Keratinocyte (primary cell): ENCODE measurements at regions not wholly inside any gene's neighbourhood (a gene's known extent, or its start where the extent isn't known, plus 50 kb on each side); places are given as distances from the start of the nearest gene placed in this dataset.
A peak's percentile ranks its signal among the peaks of the same experiment; 100 is the strongest.
"Not testable (repeated sequence)": the region's sequence is repeated elsewhere in the genome, so short reads cannot be mapped to it uniquely, and the experiment has no call there.

Experiments used
- DNase-seq: peaks from one replicate; pipeline ENCODE4 v3.0.0-alpha.2; 2011; ENCODE audit warnings: low read depth, missing footprints, low spot score
- FAIRE-seq: peaks from 2 replicates; lab custom pipeline; 2011; peaks lifted over from hg19 to GRCh38; lab: Jason Lieb, UNC
- H2AFZ ChIP-seq: 2 replicates; pipeline ENCODE4 v1.6.0; 2012; ENCODE audit warnings: low read length, control low read depth, inconsistent platforms; ENCODE audit not compliant: control insufficient read depth
- H3K27ac ChIP-seq: 2 replicates; pipeline ENCODE4 v1.5.1; 2011; ENCODE audit warnings: low read length; ENCODE audit not compliant: control insufficient read depth, insufficient read depth
- H3K27me3 ChIP-seq: 3 replicates; pipeline ENCODE4 v1.6.0; 2011; ENCODE audit warnings: low read length; ENCODE audit not compliant: control insufficient read depth, insufficient read depth; ENCODE audit errors: extremely low read depth
- H3K36me3 ChIP-seq, 2 experiments: 2 replicates in 1 of 2; 3 replicates in 1 of 2; pipeline ENCODE4 v1.5.1; 2011; ENCODE audit warnings: low read length in 2 of 2, mild to moderate bottlenecking in 1 of 2; ENCODE audit not compliant: control insufficient read depth in 2 of 2, insufficient read depth in 2 of 2; ENCODE audit errors: extremely low read depth in 1 of 2
- H3K4me1 ChIP-seq: 3 replicates; pipeline ENCODE4 v1.5.1; 2011; ENCODE audit warnings: low read length; ENCODE audit not compliant: control insufficient read depth, insufficient read depth; ENCODE audit errors: extremely low read depth
- H3K4me2 ChIP-seq: 3 replicates; pipeline ENCODE4 v1.6.0; 2011; ENCODE audit warnings: low read depth, low read length; ENCODE audit not compliant: control insufficient read depth, insufficient read depth; ENCODE audit errors: extremely low read depth
- H3K4me3 ChIP-seq, 3 experiments: fragments of 200-600 bp in 1 of 3; sonication (generic) in 1 of 3; 2 replicates in 2 of 3; 3 replicates in 1 of 3; pipeline ENCODE4 v1.5.1; 2011 to 2016; ENCODE audit warnings: low read length in 3 of 3, mild to moderate bottlenecking in 3 of 3, control low read depth in 2 of 3, inconsistent platforms in 1 of 3, low read depth in 1 of 3, mixed read lengths in 1 of 3, mixed run types in 1 of 3, moderate library complexity in 1 of 3; ENCODE audit not compliant: control insufficient read depth in 2 of 3, insufficient read depth in 2 of 3; ENCODE audit errors: extremely low read depth in 1 of 3
- H3K79me2 ChIP-seq: 2 replicates; pipeline ENCODE4 v1.6.0; 2012; ENCODE audit warnings: low read length; ENCODE audit not compliant: control insufficient read depth, insufficient read depth
- H3K9ac ChIP-seq: 3 replicates; pipeline ENCODE4 v1.6.0; 2011; ENCODE audit warnings: low read length; ENCODE audit not compliant: control insufficient read depth, insufficient read depth; ENCODE audit errors: extremely low read depth
- H3K9me1 ChIP-seq: 3 replicates; pipeline ENCODE4 v1.6.0; 2011; ENCODE audit warnings: low read length; ENCODE audit not compliant: control insufficient read depth, insufficient read depth; ENCODE audit errors: extremely low read depth
- H3K9me3 ChIP-seq: 2 replicates; pipeline ENCODE4 v1.5.1; 2012; ENCODE audit warnings: low read depth, low read length; ENCODE audit not compliant: control insufficient read depth
- H4K20me1 ChIP-seq: 3 replicates; pipeline ENCODE4 v1.6.0; 2011; ENCODE audit warnings: low read length; ENCODE audit not compliant: control insufficient read depth, insufficient read depth; ENCODE audit errors: extremely low read depth
- dilution Hi-C: fragments of 300-500 bp; cut with MboI; formaldehyde crosslinking; loops from one replicate; pipeline ENCODE4 v1.7.0; 2020; ENCODE audit warnings: low sequenced_read_pairs; ENCODE audit not compliant: extremely low pct_ligation_motif_present

DNA sequence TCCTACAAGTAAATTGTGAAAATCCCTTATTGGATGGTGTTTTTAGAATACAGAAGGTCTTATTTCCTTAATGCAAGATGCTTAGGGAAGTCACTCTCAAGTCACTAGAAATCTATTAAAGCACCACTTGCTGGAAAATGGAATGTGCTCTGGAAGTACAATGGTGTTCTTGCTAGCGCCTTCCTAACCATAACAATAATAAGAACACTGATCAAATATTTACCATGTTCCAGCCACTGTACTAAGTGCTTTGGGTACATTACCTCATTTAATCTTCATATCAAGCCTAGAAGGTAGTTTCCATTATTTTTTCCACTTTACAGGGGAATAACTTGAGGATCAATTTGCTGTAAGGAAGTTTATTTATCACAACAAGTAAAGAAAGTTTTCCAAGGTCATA lies 75.1 kb downstream of the FAM72B start:
- H2AFZ ChIP-seq, FAIRE-seq, H3K27ac ChIP-seq, H3K36me3 ChIP-seq, H3K9ac ChIP-seq, dilution Hi-C loops, H3K79me2 ChIP-seq, H3K27me3 ChIP-seq, H3K4me2 ChIP-seq, H3K9me3 ChIP-seq, H3K9me1 ChIP-seq, H4K20me1 ChIP-seq, DNase-seq, H3K4me1 ChIP-seq, H3K4me3 ChIP-seq: not testable (repeated sequence)

DNA sequence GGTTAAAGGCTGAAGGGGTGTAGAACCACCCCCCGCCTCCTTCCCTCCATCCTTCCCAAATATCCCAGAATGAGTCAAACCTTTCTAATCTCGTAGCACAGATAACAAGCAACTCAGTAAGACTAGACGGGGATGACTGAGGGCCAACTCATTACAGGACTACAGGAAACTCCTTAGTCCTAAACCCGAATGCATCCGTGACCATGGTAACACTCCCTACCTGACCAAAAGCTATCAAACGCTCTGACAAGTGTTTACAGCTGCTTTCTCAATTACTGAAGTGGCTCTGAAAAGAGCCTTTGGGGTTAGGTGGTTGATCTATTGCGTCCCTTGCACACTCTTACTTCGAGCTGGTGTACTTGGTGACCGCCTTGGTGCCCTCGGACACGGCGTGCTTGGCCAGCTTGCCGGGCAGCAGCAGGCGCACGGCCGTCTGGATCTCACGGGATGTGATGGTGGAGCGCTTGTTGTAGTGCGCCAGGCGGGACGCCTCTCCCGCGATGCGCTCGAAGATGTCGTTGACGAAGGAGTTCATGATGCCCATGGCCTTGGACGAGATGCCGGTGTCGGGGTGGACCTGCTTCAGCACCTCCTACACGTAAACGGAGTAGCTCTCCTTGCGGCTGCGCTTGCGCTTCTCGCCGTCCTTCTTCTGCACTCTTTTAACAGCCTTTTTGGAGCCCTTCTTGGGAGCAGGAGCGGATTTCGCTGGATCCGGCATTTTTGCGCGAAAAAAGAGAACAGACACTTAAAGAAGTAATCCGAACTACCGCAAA lies 67.4 kb downstream of the FAM72B start:
- H3K9me3 ChIP-seq, H3K36me3 ChIP-seq, H3K27ac ChIP-seq, H3K9ac ChIP-seq, H3K4me3 ChIP-seq, dilution Hi-C loops, H3K27me3 ChIP-seq, H3K79me2 ChIP-seq, H2AFZ ChIP-seq, FAIRE-seq, H3K9me1 ChIP-seq, DNase-seq, H3K4me1 ChIP-seq, H4K20me1 ChIP-seq: not testable (repeated sequence)
- H3K4me2 ChIP-seq, result peak overlapping the region; percentile 10

- H3K9me3 ChIP-seq, H4K20me1 ChIP-seq, H3K9me1 ChIP-seq, H3K79me2 ChIP-seq, H2AFZ ChIP-seq, FAIRE-seq, dilution Hi-C loops, H3K9ac ChIP-seq, H3K27ac ChIP-seq, H3K27me3 ChIP-seq, H3K36me3 ChIP-seq, H3K4me1 ChIP-seq, DNase-seq, H3K4me3 ChIP-seq: not testable (repeated sequence)
- peak overlapping the region; percentile 10 for H3K4me2 ChIP-seq
Measured at GRCh38 chr1:121117298-121117611, 66.9 kb downstream of the FAM72B start.

GRCh38 chr1:121117622-121118479 lies 66.3 kb downstream of the FAM72B start:
- H3K9ac ChIP-seq, H2AFZ ChIP-seq: not testable (repeated sequence)

More at GRCh38 chr1:121117622-121118479, 66.3 kb downstream of the FAM72B start:
- H3K79me2 ChIP-seq, H3K9me3 ChIP-seq, H3K27me3 ChIP-seq, DNase-seq, FAIRE-seq, H3K27ac ChIP-seq, H4K20me1 ChIP-seq, H3K36me3 ChIP-seq, dilution Hi-C loops, H3K9me1 ChIP-seq, H3K4me1 ChIP-seq: not testable (repeated sequence)
- H3K4me3 ChIP-seq, result peak overlapping the region in 1 of 3 experiments; percentile 12
- H3K4me2 ChIP-seq, result peak overlapping the region; percentile 37
